ENCODE measurements at regions not wholly inside any gene's neighbourhood (a gene's known extent, or its start where the extent isn't known, plus 50 kb on each side); places are given as distances from the start of the nearest gene placed in this dataset.

DNA sequence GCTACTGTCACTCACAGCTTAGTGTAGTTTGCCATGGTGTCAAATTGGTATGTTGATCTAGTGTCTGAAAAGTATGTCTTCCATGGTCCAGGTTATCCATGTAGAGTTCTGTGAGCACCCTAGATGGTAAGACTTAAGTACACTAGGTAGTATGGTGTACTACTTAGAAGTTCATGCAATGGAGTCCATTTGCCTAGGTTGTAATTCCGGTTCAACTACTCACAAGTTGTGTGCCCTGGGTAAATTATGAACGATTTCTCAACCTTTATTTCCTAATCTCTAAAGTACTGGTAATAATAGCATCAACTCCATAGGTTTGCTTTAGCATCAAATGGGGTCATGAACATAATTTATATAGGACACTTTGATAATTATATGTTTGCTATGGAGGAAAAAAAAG lies 666.2 kb upstream of the CELF2 start:
- no peak for FAIRE-seq
- TF ChIP-seq POLR2AphosphoS5 (IDR thresholded peaks at IDR 0.05; ENCODE audit: low read depth, low read length) (no peak), POLR2A (IDR thresholded peaks at IDR 0.05; ENCODE audit: low read depth, low read length) (no peak), TAF1 (IDR thresholded peaks at IDR 0.05; ENCODE audit: borderline replicate concordance, low read depth, low read length) (no peak)
- no peak for DNase-seq (ENCODE audit: insufficient read length)

DNA sequence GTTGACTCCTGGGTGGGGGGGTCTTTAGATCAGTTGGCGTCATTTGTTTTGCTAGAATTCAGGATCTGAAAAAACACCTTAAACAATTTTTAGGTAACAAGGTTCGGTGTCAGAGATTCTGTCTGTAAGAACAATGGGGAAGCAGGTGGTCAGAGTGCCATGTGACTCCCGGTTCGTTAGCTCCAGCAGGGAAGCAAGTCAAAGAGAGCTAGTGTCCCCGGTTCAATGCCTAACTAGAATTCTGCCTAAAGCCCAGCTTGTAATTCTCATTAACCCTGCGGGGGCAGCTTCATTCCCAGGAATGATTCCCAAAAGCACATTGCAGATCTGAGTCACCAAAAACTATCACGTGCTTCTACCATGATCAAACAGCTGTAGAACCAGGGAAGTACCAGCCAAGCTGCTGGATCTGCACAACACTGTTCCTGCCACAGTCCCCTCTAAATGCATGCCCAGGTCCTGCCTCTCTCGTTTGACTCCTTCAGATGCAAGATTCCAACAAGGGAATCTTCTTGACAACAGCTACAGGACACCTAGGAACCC lies 664.3 kb upstream of the CELF2 start:
- FAIRE-seq (no peak), DNase-seq (ENCODE audit: insufficient read length) (no peak)
- TF ChIP-seq TAF1 (IDR thresholded peaks at IDR 0.05; ENCODE audit: borderline replicate concordance, low read depth, low read length): no peak

DNA sequence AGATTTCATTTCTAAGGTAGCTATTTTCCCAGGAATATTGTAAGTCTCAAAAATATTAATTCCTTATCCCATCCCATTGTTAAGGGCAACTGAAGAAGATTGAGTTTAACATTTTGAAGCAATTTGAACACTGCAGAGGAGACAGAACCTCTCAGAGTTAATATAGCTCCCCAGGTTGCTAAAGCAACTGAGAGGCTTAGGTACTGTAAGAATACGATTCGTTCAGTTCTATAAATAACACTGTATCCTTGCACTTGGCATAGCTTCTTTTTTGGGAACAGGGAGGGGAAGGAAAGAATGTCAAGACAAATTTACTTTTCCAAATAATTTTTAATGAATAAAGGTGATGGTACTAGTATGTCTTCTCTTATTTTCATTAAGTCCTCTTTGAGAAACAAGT lies 658.4 kb upstream of the CELF2 start:
- DNase-seq (ENCODE audit: insufficient read length) (no peak), FAIRE-seq (no peak)
- no peak for TF ChIP-seq POLR2AphosphoS5 (IDR thresholded peaks at IDR 0.05; ENCODE audit: low read depth, low read length)
- TF ChIP-seq POLR2A (IDR thresholded peaks at IDR 0.05; ENCODE audit: low read depth, low read length): no peak
- no peak for TF ChIP-seq TAF1 (IDR thresholded peaks at IDR 0.05; ENCODE audit: borderline replicate concordance, low read depth, low read length)

DNA sequence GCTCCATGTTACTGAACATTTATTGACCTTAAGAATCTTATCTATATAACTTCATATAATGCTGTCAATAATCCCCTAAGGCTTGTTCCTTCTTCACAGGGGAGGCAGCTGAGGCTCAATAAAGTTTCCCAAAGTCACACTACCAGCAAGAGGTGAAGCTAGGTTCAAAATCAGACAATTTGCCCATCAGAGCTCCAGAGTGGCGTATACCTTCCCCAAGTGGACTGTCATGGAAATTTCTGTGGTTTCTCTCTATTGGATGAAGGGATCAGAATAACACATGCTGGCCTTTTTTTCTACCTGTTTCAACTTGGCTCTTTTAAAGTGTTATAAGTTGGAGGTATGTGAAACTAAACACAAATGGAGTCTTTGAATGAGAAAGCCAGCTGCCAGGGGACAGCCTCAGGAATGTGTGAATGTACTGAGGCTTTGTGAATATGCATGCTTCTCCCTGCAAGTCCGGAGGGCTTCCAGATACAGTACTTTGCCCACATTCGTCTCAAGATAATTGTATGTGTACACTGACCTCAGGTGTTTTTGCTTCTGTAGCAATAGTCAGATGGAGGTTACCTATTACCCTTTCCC lies 656.3 kb upstream of the CELF2 start:
- no peak for FAIRE-seq
- TF ChIP-seq TAF1 (IDR thresholded peaks at IDR 0.05; ENCODE audit: borderline replicate concordance, low read depth, low read length) (no peak), POLR2A (IDR thresholded peaks at IDR 0.05; ENCODE audit: low read depth, low read length) (no peak), POLR2AphosphoS5 (IDR thresholded peaks at IDR 0.05; ENCODE audit: low read depth, low read length) (no peak)
- DNase-seq (ENCODE audit: insufficient read length): no peak

DNA sequence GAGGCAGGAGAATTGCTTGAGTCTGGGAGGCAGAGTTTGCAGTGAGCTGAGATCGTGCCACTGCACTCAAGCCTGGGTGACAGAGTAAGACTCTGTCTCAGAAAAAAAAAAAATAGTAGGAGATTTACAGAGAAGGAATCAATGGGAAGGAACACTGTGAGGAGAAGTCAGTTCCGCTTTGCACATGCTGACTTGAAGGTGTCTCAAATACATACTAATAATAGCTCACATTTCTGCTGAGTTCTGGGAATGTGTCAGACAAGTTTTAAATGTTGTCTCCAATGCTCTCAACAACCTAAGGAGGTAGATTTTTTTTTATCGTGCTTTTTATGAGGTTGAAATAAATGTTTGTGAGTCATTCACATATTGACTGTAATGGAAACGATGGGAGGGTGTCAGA lies 654.9 kb upstream of the CELF2 start:
- FAIRE-seq (no peak), DNase-seq (ENCODE audit: insufficient read length) (no peak)
- no peak for TF ChIP-seq TAF1 (IDR thresholded peaks at IDR 0.05; ENCODE audit: borderline replicate concordance, low read depth, low read length)
- TF ChIP-seq POLR2AphosphoS5 (IDR thresholded peaks at IDR 0.05; ENCODE audit: low read depth, low read length): no peak
- TF ChIP-seq POLR2A (IDR thresholded peaks at IDR 0.05; ENCODE audit: low read depth, low read length): no peak

DNA sequence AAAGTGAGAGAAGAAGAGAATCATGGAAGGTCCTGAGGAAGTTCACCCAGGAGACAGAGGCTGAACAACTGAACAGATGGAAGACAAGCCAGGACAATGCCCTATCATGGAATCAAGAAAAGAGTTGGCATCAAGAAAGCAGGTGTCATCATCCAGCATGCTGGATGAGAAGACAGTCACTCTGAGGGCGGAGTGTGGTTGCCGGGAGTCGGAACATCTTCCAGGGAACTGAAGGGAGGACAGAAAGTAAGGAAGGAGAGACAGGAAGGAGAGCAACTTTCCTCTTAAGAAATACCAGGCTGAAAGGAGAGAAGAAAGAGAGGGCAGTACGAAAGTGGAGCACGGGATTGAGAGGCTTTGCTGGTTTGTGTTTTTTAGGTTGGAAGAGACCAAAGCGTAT lies 654.5 kb upstream of the CELF2 start:
- no peak for FAIRE-seq
- no peak for DNase-seq (ENCODE audit: insufficient read length)
- no peak for TF ChIP-seq TAF1 (IDR thresholded peaks at IDR 0.05; ENCODE audit: borderline replicate concordance, low read depth, low read length)
- TF ChIP-seq POLR2AphosphoS5 (IDR thresholded peaks at IDR 0.05; ENCODE audit: low read depth, low read length): no peak
- no peak for TF ChIP-seq POLR2A (IDR thresholded peaks at IDR 0.05; ENCODE audit: low read depth, low read length)

DNA sequence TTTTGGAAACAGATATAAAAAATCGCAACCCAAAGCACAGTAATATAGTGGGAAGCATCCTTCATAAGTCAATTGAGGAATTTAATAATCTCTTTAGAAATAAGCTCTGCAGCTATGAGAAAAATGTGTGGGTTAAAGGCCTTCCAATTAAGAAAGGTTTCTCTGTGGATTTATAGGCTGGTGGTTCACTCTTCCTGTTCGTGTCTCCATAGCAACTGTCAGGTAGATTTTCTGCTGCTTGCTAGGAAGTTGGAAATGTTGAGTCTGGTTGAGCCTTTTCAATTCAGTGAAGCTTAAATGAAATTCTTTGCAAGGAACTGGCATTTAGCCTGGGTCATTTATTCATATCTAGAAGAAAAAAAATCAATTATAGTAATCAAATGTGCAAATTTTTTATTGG lies 652.8 kb upstream of the CELF2 start:
- DNase-seq (ENCODE audit: insufficient read length) (no peak), FAIRE-seq (no peak)
- TF ChIP-seq TAF1 (IDR thresholded peaks at IDR 0.05; ENCODE audit: borderline replicate concordance, low read depth, low read length) (no peak), POLR2AphosphoS5 (IDR thresholded peaks at IDR 0.05; ENCODE audit: low read depth, low read length) (no peak), POLR2A (IDR thresholded peaks at IDR 0.05; ENCODE audit: low read depth, low read length) (no peak)

DNA sequence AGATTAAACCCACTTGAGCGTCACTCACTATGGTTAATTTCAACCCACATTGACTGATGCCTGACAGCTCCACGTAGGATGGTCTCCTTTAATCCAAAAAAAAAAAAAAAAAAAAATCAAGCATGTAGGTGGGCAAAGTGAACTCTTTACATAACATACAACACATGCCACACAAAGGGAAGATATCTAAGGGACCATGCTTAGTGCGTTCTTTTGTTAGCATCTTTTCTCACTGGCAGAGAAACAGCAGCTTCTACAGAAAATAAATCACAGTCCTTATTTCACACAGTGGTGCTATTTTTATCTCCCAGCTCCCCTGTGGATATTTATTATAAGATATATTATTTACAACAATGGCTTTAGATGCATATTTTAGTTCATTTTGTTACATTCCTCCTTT lies 652.0 kb upstream of the CELF2 start:
- DNase-seq (ENCODE audit: insufficient read length): no peak
- FAIRE-seq: no peak
- TF ChIP-seq TAF1 (IDR thresholded peaks at IDR 0.05; ENCODE audit: borderline replicate concordance, low read depth, low read length): no peak
- TF ChIP-seq POLR2AphosphoS5 (IDR thresholded peaks at IDR 0.05; ENCODE audit: low read depth, low read length): no peak
- TF ChIP-seq POLR2A (IDR thresholded peaks at IDR 0.05; ENCODE audit: low read depth, low read length): no peak

DNA sequence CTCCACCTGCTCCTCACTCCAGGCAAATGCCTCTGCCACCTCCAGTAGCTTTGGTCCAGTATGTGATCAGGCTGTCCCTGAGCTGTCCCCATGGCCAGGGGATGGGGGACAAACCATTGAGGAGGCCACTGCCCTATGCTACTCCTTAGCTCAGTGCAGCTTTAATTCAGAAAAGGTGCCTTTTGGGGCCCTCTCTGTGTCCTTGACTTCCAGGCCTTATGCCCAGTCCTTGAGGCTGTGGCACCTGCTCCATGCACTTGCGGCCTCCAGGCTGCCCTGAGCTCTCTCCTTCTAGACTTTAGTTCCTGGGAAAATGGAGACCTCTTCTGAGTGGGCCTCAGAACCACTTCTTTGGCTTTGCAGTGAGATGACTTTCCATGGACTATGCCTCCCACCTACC lies 650.8 kb upstream of the CELF2 start:
- DNase-seq (ENCODE audit: insufficient read length): no peak
- no peak for TF ChIP-seq POLR2AphosphoS5 (IDR thresholded peaks at IDR 0.05; ENCODE audit: low read depth, low read length)
- TF ChIP-seq TAF1 (IDR thresholded peaks at IDR 0.05; ENCODE audit: borderline replicate concordance, low read depth, low read length): no peak
- no peak for TF ChIP-seq POLR2A (IDR thresholded peaks at IDR 0.05; ENCODE audit: low read depth, low read length)
- FAIRE-seq: no peak

DNA sequence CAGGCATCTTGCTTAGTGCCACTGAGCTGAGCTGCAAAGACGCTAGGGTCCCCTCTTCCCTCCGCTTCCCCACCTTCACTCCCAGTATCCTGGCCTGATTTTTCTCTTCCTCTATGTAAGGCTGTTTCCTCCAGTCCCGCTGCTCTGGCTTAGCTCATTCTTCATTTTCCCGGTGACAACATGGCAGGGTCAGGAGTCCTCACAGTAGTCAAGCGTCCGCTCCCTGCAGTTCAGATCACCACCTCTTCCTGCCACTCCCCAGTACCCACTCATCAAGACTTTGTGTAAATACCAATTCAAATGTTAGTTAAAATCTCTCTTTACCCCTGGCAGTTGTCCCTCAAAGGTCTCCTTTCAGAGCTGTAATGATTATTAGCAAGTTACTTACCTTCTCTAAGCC lies 650.4 kb upstream of the CELF2 start:
- FAIRE-seq: no peak
- no peak for DNase-seq (ENCODE audit: insufficient read length)
- TF ChIP-seq POLR2A (IDR thresholded peaks at IDR 0.05; ENCODE audit: low read depth, low read length): no peak
- TF ChIP-seq POLR2AphosphoS5 (IDR thresholded peaks at IDR 0.05; ENCODE audit: low read depth, low read length): no peak
- TF ChIP-seq TAF1 (IDR thresholded peaks at IDR 0.05; ENCODE audit: borderline replicate concordance, low read depth, low read length): no peak

DNA sequence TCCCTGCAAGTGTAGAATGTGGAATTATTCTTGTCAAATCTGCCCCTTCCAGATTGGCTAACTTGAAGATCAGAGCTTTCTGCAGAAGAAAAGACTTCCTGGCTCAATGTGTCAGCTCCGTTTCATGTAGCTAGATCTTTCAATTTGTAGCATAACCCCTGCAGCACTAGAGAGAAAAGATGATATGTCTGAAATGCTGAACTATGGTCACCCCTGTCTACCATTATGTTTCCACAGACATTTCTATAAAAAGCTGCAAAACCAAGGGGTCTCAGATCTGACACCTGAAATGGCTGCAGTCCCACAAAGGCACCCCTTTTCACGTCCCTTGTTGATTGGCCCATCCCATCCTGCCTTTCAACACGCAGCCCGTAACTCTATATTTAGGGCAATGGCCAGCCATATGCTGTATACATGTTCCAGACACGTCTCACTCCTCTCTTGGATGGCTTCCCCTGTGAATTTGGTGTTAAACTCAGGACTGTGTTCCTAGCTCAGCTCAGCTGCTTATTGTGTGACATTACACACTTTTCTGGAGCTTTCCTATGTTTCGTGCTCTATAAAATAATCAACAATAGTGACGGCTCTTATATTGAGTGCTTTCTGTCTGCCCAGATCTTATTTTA lies 648.6 kb upstream of the CELF2 start:
- TF ChIP-seq POLR2A (IDR thresholded peaks at IDR 0.05; ENCODE audit: low read depth, low read length) (no peak), TAF1 (IDR thresholded peaks at IDR 0.05; ENCODE audit: borderline replicate concordance, low read depth, low read length) (no peak), POLR2AphosphoS5 (IDR thresholded peaks at IDR 0.05; ENCODE audit: low read depth, low read length) (no peak)
- no peak for DNase-seq (ENCODE audit: insufficient read length)
- FAIRE-seq: no peak

DNA sequence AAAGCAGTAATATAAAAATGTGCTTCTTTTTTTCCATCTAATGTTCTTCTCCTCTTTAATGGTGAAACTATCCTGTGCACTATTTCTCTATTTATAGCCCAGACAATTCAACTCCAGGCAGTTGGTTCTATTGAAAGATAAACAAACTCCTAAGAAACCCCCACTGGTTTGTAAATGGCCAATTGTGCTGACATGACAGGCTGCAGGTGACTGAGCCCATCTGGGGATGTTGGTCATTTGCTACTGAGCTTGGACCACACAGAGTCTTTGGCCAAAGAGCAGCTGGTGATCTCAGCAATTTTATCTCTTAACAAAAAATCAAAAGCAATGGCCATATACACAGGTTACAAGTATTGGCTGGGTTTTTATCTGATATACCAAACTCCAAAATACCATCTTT lies 631.8 kb upstream of the CELF2 start:
- TF ChIP-seq POLR2AphosphoS5 (IDR thresholded peaks at IDR 0.05; ENCODE audit: low read depth, low read length) (no peak), POLR2A (IDR thresholded peaks at IDR 0.05; ENCODE audit: low read depth, low read length) (no peak), TAF1 (IDR thresholded peaks at IDR 0.05; ENCODE audit: borderline replicate concordance, low read depth, low read length) (no peak)
- DNase-seq (ENCODE audit: insufficient read length) (no peak), FAIRE-seq (no peak)
